BE2C (cell line): ENCODE measurements at regions not wholly inside any gene's neighbourhood (a gene's known extent, or its start where the extent isn't known, plus 50 kb on each side); places are given as distances from the start of the nearest gene placed in this dataset.

Experiments used
- DNase-seq: peaks from one replicate; pipeline ENCODE4 v3.0.0-alpha.2; 2020
- H3K27me3 ChIP-seq: fragments of 250-450 bp; sonication (Bioruptor Pico); 2 replicates; pipeline ENCODE4 v1.5.1; 2020; ENCODE audit warnings: mild to moderate bottlenecking
- H3K36me3 ChIP-seq: fragments of 250-450 bp; sonication (Bioruptor Pico); 2 replicates; pipeline ENCODE4 v1.5.1; 2020; ENCODE audit warnings: mild to moderate bottlenecking
- H3K4me1 ChIP-seq: fragments of 250-450 bp; sonication (Bioruptor Pico); 2 replicates; pipeline ENCODE4 v1.5.1; 2020
- H3K4me3 ChIP-seq: 2 replicates; pipeline ENCODE4 v1.5.1; 2011; ENCODE audit warnings: low read depth, low read length
- H3K9me3 ChIP-seq: fragments of 250-450 bp; sonication (Bioruptor Pico); 2 replicates; pipeline ENCODE4 v1.5.1; 2020
- TF ChIP-seq, protein P1 (sequence below): IDR thresholded peaks from 2 replicates; pipeline ENCODE4 v1.5.1; 2012; ENCODE audit warnings: mild to moderate bottlenecking, low read depth, low read length

DNA sequence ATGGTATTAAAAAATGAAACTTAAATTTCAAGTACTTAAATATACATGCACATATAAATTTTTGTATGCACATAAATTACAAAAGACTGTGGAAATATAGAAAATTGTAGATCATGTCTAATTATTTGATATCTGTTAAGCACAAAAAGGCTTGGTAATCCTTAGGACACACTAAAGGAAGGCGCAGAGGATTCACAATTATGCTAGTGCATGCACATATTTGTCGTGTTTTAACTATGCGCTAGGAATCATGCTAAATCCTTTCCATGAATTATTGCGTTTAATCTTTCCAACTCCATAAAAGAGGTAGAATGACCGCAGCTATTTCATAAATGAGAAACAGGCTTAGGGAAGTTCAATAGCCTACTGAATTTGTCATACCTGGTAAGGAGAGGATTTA, 244.1 kb upstream of the ITGA1 start:
- Histone ChIP-seq H3K9me3 (no peaks in the 10 kb centered on the region), H3K4me3 (no peak overlapping the region), H3K36me3 (no peaks in the 10 kb centered on the region), H3K27me3 (no peaks in the 10 kb centered on the region), H3K4me1 (no peaks in the 10 kb centered on the region)
- DNase-seq: no peak
- TF ChIP-seq, protein P1, sequence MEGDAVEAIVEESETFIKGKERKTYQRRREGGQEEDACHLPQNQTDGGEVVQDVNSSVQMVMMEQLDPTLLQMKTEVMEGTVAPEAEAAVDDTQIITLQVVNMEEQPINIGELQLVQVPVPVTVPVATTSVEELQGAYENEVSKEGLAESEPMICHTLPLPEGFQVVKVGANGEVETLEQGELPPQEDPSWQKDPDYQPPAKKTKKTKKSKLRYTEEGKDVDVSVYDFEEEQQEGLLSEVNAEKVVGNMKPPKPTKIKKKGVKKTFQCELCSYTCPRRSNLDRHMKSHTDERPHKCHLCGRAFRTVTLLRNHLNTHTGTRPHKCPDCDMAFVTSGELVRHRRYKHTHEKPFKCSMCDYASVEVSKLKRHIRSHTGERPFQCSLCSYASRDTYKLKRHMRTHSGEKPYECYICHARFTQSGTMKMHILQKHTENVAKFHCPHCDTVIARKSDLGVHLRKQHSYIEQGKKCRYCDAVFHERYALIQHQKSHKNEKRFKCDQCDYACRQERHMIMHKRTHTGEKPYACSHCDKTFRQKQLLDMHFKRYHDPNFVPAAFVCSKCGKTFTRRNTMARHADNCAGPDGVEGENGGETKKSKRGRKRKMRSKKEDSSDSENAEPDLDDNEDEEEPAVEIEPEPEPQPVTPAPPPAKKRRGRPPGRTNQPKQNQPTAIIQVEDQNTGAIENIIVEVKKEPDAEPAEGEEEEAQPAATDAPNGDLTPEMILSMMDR: no peak

DNA sequence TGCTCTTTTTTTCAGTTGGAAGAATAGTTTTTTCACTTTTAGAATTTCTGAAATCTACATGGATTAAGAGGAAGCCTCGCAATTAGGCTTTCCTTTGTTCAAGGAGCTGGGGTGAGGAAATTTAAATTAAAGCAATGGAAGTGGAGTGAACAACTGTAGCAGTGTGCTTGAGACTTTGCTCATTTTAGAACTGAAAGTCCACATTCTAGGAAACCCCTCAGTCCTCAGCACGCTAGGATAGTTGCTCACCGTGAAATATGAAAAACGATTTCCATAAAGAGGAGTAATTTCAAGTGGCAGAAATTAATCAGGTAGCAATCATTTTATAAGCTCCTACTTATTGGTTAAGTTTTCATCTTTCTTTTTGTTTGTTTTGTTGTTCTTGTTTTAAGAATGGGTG, 243.0 kb upstream of the ITGA1 start:
- H3K4me1 ChIP-seq: no peaks in the 10 kb centered on the region
- no peaks in the 10 kb centered on the region for H3K9me3 ChIP-seq
- TF ChIP-seq, protein P1: no peak
- no peaks in the 10 kb centered on the region for H3K36me3 ChIP-seq
- DNase-seq: no peak
- H3K27me3 ChIP-seq: no peaks in the 10 kb centered on the region
- H3K4me3 ChIP-seq: no peak overlapping the region

DNA sequence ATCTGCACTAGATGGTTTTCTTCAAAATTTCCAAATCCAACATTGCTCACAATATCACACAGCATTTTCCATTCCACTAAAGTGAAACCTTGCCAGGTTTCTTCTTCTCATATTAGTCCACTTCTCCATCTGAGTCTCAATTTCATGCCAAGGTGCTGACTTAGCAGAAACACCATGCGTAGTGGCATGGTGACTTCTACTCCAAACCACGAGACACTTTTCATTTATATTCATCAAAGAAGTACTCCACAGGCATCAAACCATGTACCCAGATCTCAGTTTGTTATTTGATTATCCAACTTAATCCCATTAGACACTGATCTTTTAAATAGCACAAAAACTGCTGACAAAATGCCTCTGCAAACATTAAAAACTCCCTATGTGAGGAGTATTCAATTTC, 233.4 kb upstream of the ITGA1 start:
- TF ChIP-seq, protein P1: no peak
- H3K36me3 ChIP-seq: no peaks in the 10 kb centered on the region
- no peaks in the 10 kb centered on the region for H3K9me3 ChIP-seq
- H3K27me3 ChIP-seq: no peaks in the 10 kb centered on the region
- no peak for DNase-seq
- no peak overlapping the region for H3K4me3 ChIP-seq
- peaks cover 7% of the 10 kb centered on the region; the same call in 1 of the 2 replicates for H3K4me1 ChIP-seq

DNA sequence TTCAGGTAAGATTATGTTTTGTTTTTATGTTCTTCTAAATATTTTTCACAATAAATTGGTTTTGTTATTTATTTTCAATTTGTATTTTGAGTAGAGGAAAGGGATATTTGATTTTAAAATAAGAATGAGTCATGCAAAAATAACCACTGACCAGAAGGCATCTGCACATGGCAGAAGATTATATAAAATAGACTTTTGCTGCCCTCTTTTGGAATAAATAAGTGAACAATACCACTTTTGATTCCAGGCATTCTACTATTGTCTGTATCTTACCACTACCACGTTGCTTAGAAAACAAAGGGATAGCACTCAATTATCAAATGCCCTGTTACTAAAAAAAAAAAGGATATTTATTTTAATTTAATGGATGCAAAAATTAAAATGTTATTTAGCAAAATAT, 227.3 kb upstream of the ITGA1 start:
- no peak for DNase-seq
- Histone ChIP-seq H3K4me1 (peaks cover 46% of the 10 kb centered on the region), H3K36me3 (no peaks in the 10 kb centered on the region), H3K27me3 (no peaks in the 10 kb centered on the region), H3K4me3 (no peak overlapping the region), H3K9me3 (no peaks in the 10 kb centered on the region)
- TF ChIP-seq, protein P1: peak; percentile 42

DNA sequence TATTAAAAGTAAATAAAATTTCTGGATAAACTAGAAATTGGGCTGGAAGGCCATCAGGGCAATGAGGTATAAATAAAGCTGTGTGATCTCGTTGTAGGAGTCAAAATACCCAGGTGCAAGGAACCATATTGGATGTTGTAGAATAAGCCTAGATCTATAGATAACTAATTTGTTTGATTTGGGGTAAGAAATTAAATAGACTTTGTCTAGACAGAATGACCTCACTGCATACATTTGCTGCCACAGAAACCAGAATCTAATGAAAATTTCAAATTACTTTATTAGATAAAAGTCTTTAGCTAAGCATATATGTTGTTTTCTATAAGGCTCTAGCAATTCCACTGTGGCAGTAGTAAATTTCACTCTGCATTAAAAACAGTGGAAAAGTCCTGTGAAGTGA, 225.2 kb upstream of the ITGA1 start:
- Histone ChIP-seq H3K4me3 (no peak overlapping the region), H3K36me3 (no peaks in the 10 kb centered on the region), H3K4me1 (peaks cover 46% of the 10 kb centered on the region), H3K9me3 (no peaks in the 10 kb centered on the region), H3K27me3 (no peaks in the 10 kb centered on the region)
- no peak for DNase-seq
- TF ChIP-seq, protein P1: no peak

DNA sequence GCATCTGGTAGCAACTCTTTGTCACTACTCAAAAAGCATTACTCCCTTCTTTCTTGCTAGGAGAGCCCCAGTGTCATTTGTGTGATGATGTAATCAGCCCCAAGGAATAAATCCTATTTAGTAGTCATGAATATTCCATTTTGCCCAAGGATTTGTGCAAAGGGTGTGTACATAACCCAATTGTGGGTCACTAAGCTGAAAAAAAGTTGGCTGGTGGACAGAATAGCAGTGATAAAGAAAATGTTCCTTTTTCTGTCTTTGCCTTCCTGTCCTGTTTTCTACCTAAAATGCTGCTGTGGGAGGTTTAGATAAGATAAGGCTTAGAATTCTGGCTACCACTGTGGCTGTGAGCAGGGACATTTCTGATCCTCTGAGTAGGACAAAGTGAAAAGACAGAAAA, 223.1 kb upstream of the ITGA1 start:
- H3K9me3 ChIP-seq: no peaks in the 10 kb centered on the region
- H3K4me1 ChIP-seq: peaks cover 46% of the 10 kb centered on the region
- no peak for DNase-seq
- H3K4me3 ChIP-seq: no peak overlapping the region
- TF ChIP-seq, protein P1: no peak
- H3K36me3 ChIP-seq: no peaks in the 10 kb centered on the region
- H3K27me3 ChIP-seq: no peaks in the 10 kb centered on the region
